Gastroesophageal sphincter (tissue), 4 donors: ENCODE measurements at regions not wholly inside any gene's neighbourhood (a gene's known extent, or its start where the extent isn't known, plus 50 kb on each side); places are given as distances from the start of the nearest gene placed in this dataset.

ENCODE experiments used
- ATAC-seq: fragments of 150-250 bp; one replicate; pipeline ENCODE4 v1.9.1; 2016; ENCODE audit warnings: mild to moderate bottlenecking, moderate library complexity
- H3K27ac ChIP-seq, 4 donors: fragments of 200-600 bp; sonication (generic) in 3 of 4; 1 replicate in 3 of 4; 2 replicates in 1 of 4; pipeline ENCODE4 v1.5.1; 2016 to 2019
- H3K27me3 ChIP-seq: fragments of 200-600 bp; sonication (generic); one replicate; pipeline ENCODE4 v1.5.1; 2019
- H3K36me3 ChIP-seq, 2 donors: fragments of 200-600 bp; sonication (generic); one replicate each; pipeline ENCODE4 v1.5.1; 2019; ENCODE audit warnings: control low read depth in 1 of 2
- H3K4me1 ChIP-seq, 3 donors: fragments of 200-600 bp; sonication (generic); 1 replicate in 2 of 3; 2 replicates in 1 of 3; pipeline ENCODE4 v1.5.1; 2016 to 2019; ENCODE audit warnings: control low read depth in 2 of 3
- H3K4me3 ChIP-seq, 2 donors: fragments of 200-600 bp; sonication (generic); one replicate each; pipeline ENCODE4 v1.5.1; 2019; ENCODE audit warnings: mild to moderate bottlenecking in 1 of 2, moderate library complexity in 1 of 2
- H3K9me3 ChIP-seq, 3 donors: fragments of 200-600 bp; sonication (generic); one replicate each; pipeline ENCODE4 v1.5.1; 2017 to 2019; ENCODE audit warnings: control low read depth in 2 of 3
- CTCF ChIP-seq, 4 experiments: fragments of 200-600 bp in 2 of 4; fragments of 450-650 bp in 2 of 4; sonication (generic) in 1 of 4; IDR thresholded peaks; one replicate each; pipeline ENCODE4 v1.5.1; 2017 to 2019; ENCODE audit warnings: antibody characterized with exemption in 4 of 4, mild to moderate bottlenecking in 2 of 4, moderate library complexity in 2 of 4
- EP300 ChIP-seq: sonication (generic); formaldehyde crosslinking; IDR thresholded peaks from one replicate; pipeline ENCODE4 v1.6.1; 2017; ENCODE audit warnings: antibody characterized with exemption, mild to moderate bottlenecking
- POLR2A ChIP-seq, 2 donors: fragments of 450-650 bp; IDR thresholded peaks; one replicate each; pipeline ENCODE4 v1.6.1; 2017; ENCODE audit warnings: antibody characterized with exemption in 2 of 2, mild to moderate bottlenecking in 2 of 2, moderate library complexity in 1 of 2
- POLR2AphosphoS5 ChIP-seq: sonication (generic); formaldehyde crosslinking; IDR thresholded peaks from one replicate; pipeline ENCODE4 v1.6.1; 2017; ENCODE audit warnings: antibody characterized with exemption
- WGBS, 2 donors: methylation state at CpG; one replicate each; pipeline ENCODE4 v1.1.5; 2018; ENCODE audit warnings: low coverage in 1 of 2; 5-methylcytosine and 5-hydroxymethylcytosine counted together

- no peaks in the 10 kb centered on the region for H3K36me3 ChIP-seq
- TF ChIP-seq CTCF (IDR thresholded peaks at IDR 0.05): no peak
- TF ChIP-seq POLR2A (IDR thresholded peaks at IDR 0.05): no peak
- TF ChIP-seq EP300: no peak
- no peak for TF ChIP-seq POLR2AphosphoS5
- H3K9me3 ChIP-seq: peaks cover 0 to 20% (median 0%) of the 10 kb centered on the region in 3 donors
- H3K27ac ChIP-seq: no peak overlapping the region
- no peak for ATAC-seq
- H3K4me1 ChIP-seq: no peaks in the 10 kb centered on the region
- H3K4me3 ChIP-seq: no peak overlapping the region
- 61 to 75% methylated on average over 2 of the region's 2 CpGs for WGBS, 2 donors
- no peaks in the 10 kb centered on the region for H3K27me3 ChIP-seq
Measured at GRCh38 chr1:193322211-193322610, 135.8 kb upstream of the B3GALT2 start.

GRCh38 chr1:193321242-193321840 is 134.9 kb upstream of the B3GALT2 start:
- Histone ChIP-seq H3K4me3 (no peak overlapping the region), H3K27ac (no peak overlapping the region), H3K4me1 (no peaks in the 10 kb centered on the region), H3K27me3 (no peaks in the 10 kb centered on the region), H3K36me3 (no peaks in the 10 kb centered on the region), H3K9me3 (peaks cover 0 to 20% (median 0%) of the 10 kb centered on the region in 3 donors)
- TF ChIP-seq EP300 (no peak), POLR2A (IDR thresholded peaks at IDR 0.05) (no peak), POLR2AphosphoS5 (no peak), CTCF (IDR thresholded peaks at IDR 0.05) (no peak)
- 75 to 100% methylated on average over 1 to 2 of the region's 2 CpGs for WGBS, 2 donors
- ATAC-seq: no peak

DNA sequence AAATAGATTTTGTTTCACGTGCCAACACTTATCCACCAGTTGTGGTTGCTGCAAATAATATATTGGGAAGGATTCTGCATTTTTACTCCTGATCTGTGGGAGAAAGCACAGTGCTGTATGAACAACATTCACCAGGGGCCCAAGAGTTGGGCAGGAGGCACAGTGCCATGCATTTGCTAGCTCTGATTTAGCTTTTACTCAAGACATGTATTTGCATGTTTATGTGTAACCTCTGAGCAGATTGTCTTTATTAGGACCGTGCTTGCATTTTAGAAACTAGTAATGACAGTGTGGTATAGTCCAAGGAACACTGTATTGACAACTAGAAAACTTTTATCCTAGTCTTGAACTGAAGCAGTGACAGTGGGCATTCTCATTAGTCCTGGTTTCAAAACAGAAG is 133.9 kb upstream of the B3GALT2 start:
- Histone ChIP-seq H3K4me3 (no peak overlapping the region), H3K36me3 (no peaks in the 10 kb centered on the region), H3K4me1 (no peaks in the 10 kb centered on the region), H3K9me3 (peaks cover 0 to 17% (median 0%) of the 10 kb centered on the region in 3 donors), H3K27me3 (no peaks in the 10 kb centered on the region), H3K27ac (no peak overlapping the region)
- ATAC-seq: no peak
- TF ChIP-seq CTCF (IDR thresholded peaks at IDR 0.05) (no peak), POLR2AphosphoS5 (no peak), EP300 (no peak), POLR2A (IDR thresholded peaks at IDR 0.05) (no peak)
- WGBS, 2 donors: 50 to 85% methylated on average over 1 to 2 of the region's 2 CpGs

DNA sequence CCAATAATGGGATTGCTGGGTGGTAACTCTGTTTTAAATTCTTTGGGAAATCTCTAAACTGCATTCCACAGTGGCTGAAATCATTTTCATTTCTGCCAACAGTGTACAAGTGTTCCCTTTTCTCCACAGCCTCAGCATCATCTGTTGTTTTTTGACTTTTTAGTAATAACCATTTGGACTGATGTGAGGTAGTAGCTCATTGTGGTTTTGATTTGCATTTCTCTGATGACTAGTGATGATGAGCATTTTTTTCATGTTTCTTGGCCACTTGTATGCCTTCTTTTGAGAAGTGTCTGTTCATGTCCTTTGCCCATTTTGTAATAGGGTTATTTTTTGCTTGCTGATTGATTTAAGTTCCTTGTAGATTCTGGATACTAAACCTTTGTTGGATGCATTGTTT is 131.9 kb upstream of the B3GALT2 start:
- Histone ChIP-seq H3K27me3 (no peaks in the 10 kb centered on the region), H3K4me3 (no peak overlapping the region), H3K4me1 (no peaks in the 10 kb centered on the region), H3K36me3 (no peaks in the 10 kb centered on the region), H3K9me3 (peaks cover 0 to 17% (median 0%) of the 10 kb centered on the region in 3 donors), H3K27ac (no peak overlapping the region)
- no peak for ATAC-seq
- TF ChIP-seq POLR2AphosphoS5 (no peak), EP300 (no peak), POLR2A (IDR thresholded peaks at IDR 0.05) (no peak), CTCF (IDR thresholded peaks at IDR 0.05) (no peak)

DNA sequence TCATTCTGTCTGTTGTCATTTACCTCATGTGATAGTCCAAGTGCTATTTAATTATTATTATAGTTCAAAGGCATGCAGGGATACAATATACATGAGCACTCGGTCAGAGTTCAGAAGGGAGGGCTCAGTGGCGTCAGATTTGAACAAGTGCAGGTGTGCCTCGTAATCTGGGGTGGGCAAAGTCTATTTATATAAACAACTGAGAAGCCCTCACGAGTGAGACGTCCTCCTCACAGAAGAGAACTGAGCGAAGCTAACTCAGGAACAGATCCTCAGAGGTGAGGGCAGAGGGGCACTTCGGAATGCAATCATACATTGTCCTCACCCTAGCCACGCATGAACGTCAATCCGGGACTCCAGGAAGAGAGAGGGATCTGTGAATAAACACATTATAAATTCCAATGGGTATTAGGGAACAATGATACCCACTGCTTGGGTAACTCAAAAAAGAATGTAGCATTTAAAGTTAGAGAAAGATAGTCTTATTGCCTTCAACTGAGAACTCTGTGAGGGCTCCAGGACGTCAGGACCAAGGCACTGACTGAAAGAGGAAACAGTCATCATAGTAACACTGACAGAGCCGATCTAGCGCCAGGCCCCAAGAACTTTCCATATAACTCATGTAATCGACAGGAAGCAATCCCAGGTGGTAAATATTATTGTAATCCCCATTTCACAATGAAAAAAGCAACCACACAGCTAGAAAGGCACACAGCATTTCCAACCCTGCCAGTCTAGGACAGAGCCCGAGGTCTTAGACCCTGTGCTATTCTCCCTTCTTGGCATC is 127.1 kb upstream of the B3GALT2 start:
- TF ChIP-seq POLR2A (IDR thresholded peaks at IDR 0.05) (no peak), EP300 (no peak), POLR2AphosphoS5 (no peak), CTCF (IDR thresholded peaks at IDR 0.05) (no peak)
- peaks cover 0 to 8% (median 0%) of the 10 kb centered on the region in 3 donors for H3K9me3 ChIP-seq
- H3K4me3 ChIP-seq: no peak overlapping the region
- H3K4me1 ChIP-seq: no peaks in the 10 kb centered on the region
- ATAC-seq: no peak
- no peak overlapping the region for H3K27ac ChIP-seq
- H3K27me3 ChIP-seq: no peaks in the 10 kb centered on the region
- WGBS, 2 donors: 66 to 75% methylated on average over 10 to 14 of the region's 15 CpGs
- H3K36me3 ChIP-seq: no peaks in the 10 kb centered on the region
